ENCODE measurements at regions not wholly inside any gene's neighbourhood (a gene's known extent, or its start where the extent isn't known, plus 50 kb on each side); places are given as distances from the start of the nearest gene placed in this dataset.

DNA sequence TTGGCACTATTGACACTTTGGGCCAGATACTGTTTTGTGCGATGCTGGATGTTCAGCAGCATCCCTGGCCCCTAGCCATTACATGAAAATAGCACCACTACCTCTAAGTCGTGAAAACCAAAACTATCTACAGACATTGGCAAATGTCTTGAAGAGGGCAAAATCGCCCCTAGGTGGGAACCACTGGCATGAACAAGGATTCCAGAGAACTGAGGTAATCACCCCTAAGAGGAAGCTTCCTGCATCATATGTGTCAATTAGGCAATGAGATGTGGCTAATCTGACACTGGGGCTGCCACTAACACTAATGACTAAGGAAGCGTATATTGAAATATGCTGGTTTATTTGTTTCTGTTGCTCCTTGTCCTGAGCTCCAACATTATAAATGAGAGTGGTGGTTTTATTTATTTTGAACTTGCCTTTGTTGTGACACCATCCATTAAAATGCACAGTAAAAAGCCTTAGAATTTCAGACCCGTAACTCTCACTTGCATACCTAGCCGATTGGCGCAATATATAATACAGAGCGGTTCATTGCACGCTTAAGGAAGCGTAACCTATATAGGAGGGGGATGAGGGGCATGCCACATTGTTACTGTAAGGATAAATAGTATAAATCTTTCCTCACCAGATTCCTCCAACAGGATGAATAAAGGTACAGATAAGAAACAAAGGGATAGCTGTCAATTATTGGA lies 299.8 kb upstream of the CNTN4 start:
- TF ChIP-seq, protein P1, sequence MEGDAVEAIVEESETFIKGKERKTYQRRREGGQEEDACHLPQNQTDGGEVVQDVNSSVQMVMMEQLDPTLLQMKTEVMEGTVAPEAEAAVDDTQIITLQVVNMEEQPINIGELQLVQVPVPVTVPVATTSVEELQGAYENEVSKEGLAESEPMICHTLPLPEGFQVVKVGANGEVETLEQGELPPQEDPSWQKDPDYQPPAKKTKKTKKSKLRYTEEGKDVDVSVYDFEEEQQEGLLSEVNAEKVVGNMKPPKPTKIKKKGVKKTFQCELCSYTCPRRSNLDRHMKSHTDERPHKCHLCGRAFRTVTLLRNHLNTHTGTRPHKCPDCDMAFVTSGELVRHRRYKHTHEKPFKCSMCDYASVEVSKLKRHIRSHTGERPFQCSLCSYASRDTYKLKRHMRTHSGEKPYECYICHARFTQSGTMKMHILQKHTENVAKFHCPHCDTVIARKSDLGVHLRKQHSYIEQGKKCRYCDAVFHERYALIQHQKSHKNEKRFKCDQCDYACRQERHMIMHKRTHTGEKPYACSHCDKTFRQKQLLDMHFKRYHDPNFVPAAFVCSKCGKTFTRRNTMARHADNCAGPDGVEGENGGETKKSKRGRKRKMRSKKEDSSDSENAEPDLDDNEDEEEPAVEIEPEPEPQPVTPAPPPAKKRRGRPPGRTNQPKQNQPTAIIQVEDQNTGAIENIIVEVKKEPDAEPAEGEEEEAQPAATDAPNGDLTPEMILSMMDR (IDR thresholded peaks at IDR 0.05; ENCODE audit: low read length) = no peak
- no peak for TF ChIP-seq EZH2 (optimal IDR thresholded peaks at IDR 0.05; ENCODE audit: low read depth, low read length)
- no peak for TF ChIP-seq EZH2phosphoT487 (IDR thresholded peaks at IDR 0.05; ENCODE audit: low read length)
